ENCODE measurements at regions not wholly inside any gene's neighbourhood (a gene's known extent, or its start where the extent isn't known, plus 50 kb on each side); places are given as distances from the start of the nearest gene placed in this dataset.

GRCh38 chr4:166363198-166363597 is 490.2 kb downstream of the TLL1 start:
- DNase-seq (ENCODE audit: low spot score), result no peak

GRCh38 chr4:166366012-166366411 is 493.0 kb downstream of the TLL1 start:
- no peak for DNase-seq (ENCODE audit: low spot score)

DNA sequence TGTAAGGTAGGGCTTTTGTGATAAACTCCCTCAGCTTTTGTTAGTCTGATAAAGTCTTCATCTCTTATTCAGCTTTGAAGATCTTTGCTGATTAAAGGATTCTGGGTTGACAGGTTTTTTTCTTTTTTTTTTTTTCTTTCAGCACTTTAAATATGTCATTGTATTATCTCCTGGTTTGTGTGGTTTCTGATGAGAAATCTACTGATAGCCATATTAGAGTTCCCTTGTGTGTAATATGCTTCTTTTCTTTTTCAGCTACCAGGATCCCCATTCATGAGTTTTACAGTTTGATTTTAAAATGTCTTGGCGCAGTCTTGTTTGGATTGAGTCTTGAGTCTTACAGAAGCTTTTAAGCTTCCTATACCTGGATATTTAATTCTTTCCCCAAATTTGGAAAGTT is 504.5 kb downstream of the TLL1 start:
- no peak for DNase-seq (ENCODE audit: low spot score)

DNA sequence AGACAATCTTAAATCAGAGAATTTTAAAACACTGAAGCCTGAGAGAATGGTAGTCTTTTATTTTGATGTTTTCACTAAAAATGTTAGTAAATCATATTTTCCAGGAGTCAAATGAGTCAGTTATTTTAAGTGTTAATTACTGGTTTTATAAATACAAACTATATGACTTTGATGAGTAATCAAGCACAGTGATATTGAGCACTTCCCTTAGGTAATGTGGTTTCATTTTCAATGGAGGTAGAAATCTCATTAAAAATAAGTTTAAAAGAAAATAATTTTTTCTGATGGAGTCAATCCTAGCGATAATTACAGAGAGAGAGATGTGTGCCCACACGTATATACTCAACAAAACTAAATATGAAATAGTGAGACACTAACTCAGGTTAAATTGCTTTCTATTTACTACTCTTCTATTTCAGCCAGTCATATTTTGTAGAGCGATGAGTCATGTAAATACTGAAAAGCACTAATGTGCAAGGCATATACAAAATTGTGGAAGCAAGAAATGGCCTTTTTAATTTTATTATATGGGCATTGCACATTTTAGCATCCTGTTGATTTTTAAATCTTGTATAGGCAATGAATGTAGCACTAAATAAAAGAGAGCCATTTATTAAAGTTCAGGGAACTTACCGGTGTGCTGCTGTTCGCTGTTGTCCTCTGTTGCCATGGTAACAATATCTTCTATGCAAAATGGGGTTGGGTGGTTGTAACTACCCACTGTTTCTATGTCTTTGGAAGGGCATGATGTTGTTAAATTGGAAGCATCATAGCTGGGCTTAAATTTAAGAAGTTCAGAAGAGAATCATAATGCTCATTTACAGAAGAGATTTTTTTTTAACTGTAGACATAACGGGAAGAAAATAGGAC is 513.7 kb downstream of the TLL1 start:
- DNase-seq (ENCODE audit: low spot score), result no peak

DNA sequence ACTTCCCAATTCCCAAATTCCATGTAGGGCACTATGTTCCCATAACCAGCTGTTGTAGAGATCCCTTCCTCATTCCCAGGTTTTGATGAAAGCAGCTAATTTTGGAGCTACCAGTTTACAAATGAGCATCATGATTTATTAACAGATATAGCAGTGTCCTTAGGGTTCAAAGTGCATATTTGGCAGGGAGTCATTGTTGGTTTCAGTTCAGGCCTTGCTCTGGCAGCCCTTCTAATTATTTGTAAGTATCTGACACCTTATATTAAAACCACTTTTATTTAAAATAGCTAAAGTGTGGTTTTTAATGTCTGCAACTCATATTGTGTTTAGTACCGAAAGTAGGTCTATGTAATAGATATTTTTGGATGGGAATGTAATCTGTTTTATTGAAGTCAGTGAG is 518.5 kb downstream of the TLL1 start:
- no peak for DNase-seq (ENCODE audit: low spot score)

DNA sequence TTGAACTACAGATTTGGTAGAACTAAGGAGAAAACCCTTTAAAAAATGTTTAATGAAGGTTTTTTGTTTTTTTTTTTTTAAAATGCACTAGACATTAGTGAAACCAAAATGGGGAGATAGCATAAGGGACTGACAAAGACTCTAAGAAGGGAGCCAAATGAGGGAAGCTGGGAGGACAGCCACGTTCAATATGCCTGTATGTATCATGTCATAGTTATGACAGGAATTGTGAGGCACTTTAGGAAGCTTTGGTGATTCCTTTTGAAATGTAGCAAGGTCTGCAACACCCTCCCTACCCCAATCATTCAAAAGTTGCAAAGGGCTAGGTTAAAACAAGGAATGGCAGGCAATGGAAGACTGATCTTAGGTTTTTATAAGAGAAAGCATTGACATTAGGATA is 526.0 kb downstream of the TLL1 start:
- DNase-seq (ENCODE audit: low spot score), result no peak

DNA sequence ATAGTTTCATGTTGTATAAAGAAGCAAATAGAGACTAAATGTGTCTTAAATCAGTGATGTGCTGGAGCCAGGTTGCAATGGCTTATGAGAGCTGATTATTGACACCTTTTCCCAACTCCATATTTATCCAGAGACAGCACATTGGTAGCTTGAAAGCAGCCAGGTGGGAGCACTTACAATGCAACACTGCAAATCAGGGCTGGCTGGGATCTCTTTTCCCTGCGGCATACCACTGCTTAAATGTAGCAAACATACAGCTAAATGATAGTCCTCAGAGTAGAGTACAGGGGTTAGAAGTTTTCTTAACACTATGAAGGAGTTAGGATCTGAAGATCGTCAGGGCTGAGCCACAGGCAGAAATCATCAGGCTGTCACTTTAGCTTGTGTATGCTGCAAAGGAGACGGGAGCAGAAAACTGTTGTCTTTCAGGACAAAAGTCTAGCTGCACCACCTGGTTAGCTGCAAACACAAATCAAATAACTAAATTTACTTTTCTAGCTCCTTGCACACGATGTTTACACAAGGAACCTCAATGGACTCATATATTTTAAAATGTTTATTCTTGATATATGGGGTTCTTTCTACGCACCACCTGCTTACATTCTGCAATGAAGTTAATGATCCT is 527.3 kb downstream of the TLL1 start:
- DNase-seq (ENCODE audit: low spot score), result no peak

DNA sequence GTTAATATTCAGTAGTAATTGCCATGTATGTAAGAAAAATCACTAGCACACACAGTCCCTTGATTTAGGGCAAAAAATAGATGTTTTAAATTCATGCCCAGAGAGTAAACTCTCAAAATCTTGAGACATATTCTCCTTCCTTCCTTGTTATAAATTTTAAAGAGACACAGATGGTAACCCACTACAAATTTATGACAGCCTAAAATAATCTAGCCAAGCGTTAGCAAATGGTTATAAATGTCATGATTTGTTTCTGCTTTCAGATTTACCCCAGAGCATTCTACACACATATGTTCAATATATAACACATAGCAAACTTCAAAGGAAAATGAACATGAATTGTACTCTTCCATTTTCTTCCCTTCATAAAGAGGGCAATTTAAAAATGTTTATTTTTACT is 540.3 kb downstream of the TLL1 start:
- DNase-seq (ENCODE audit: low spot score), result no peak

DNA sequence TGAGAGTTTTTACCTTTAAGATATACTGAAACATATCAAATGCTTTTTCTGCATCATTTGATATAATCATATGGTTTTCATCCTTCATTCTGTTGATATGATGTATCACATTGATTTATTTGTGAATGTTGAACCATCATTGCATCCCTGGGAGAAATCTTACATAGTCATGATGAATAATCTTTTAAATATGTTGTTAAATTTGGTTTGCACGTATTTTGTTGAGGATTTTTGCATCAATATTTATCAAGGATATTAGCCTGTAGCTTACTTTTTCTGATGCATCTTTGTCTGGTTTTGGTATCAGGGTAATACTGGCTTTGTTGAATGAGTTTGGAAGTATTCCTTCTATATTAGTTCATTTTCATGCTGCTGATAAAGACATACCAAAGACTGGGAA is 541.4 kb downstream of the TLL1 start:
- DNase-seq (ENCODE audit: low spot score), result no peak

DNA sequence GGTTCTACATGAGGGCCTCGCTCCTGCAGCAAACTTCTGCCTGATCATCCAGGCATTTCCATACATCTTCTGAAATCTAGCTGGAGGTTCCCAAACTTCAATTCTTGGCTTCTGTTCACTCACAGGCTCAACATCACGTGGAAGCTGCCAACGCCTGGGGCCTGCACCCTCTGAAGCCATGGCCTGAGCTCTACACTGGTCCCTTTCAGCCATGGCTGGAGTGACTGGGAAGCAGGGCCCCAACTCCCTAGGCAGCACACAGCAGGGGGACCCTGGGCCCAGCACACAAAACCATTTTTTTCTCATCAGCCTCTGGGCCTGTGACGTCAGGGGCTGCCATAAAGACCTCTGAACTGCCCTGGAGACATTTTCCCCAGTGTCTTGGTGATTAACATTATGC is 542.7 kb downstream of the TLL1 start:
- DNase-seq (ENCODE audit: low spot score), result no peak

DNA sequence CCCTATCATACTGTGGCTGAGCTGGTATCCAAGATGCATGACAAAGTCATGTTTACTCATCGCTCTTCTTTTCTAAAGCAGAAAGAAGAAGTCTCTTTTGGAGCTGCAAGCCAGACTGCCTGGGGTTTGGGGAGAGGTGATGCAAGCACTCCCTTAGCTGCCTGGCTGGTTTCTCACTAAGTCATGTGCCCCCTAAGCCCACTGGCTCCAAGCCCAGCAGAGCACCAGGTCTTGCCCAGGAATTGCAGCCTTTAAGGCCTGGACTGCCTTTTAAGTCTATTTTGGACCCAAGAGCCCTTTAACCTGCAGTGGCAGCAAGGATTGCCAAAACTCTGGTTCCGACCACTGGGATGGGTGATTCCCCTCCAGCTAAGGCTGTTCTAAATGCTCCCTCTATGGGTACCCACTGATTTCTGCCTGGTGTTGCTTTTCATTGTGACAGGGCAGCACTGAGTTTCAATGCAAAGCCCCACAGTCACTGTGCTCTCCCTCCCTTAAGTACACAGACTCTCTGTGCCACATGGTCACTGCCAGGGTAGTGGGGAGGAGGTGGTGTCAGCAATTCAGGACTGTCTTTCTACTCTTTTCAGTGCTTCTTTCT is 548.6 kb downstream of the TLL1 start:
- DNase-seq (ENCODE audit: low spot score), result no peak

DNA sequence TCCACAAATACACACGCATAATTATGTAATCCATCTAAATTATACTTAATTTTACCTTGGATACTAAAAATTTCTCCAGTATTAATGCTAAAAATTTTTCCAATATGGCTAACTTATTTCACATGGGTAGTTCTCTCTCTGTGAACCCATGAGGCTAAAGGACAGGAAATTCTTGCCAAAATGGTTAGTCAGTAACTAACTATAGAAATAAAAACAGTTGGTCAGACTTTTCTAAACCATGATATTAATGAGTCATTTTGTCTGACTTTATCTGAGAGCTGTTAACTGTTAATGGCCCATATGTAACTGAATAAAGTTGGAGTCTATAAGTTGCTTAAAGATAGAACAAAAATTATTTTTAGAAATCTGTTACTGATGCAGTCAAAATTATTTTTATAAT is 549.4 kb downstream of the TLL1 start:
- peak; percentile 3 for DNase-seq (ENCODE audit: low spot score)

DNA sequence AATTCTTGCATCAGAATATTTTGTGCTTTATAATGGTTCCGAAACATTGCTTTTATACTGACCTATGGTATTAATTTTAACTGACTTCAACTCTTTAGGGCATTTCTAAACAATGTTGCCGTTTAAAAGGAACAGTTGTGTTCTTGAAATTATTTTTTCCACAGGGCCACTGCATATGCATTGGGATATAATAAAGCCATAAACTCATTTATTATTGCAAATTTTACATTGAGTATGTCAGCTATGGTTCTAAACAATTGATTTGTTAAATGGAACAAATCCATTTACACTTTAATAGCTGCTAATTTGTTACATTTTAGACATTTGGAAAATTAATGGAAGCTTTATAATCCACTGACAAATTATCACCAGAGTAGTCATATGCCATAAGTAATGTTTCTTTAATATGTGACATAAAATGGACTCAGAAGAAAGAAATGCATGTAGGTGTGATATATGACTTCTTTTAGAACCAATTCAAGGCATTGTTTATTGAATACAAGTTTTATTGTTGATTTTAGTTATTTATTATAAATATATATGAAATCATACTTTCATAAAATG is 553.3 kb downstream of the TLL1 start:
- DNase-seq (ENCODE audit: low spot score), result no peak

DNA sequence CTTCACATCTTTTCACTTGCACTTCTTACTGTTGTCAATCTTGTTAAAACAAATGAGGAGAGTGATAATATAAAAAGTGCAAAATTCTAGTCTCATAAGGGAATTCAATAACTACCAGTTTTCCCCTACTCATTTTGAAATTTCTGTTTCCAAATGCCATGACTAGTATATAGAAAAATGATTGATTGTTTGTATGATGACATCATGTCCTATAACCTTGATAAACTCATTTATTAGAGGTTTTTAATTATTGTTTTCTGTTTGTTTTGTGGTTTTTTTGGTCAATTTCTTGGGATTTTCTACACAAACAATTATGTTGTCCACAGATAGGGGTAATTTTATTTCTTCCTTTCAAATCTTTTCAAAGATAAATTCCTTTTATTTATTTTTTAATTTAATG is 559.1 kb downstream of the TLL1 start:
- DNase-seq (ENCODE audit: low spot score), result no peak

- no peak for DNase-seq (ENCODE audit: low spot score)
These were observed 559.8 kb downstream of the TLL1 start for GRCh38 chr4:166432842-166433241.

DNA sequence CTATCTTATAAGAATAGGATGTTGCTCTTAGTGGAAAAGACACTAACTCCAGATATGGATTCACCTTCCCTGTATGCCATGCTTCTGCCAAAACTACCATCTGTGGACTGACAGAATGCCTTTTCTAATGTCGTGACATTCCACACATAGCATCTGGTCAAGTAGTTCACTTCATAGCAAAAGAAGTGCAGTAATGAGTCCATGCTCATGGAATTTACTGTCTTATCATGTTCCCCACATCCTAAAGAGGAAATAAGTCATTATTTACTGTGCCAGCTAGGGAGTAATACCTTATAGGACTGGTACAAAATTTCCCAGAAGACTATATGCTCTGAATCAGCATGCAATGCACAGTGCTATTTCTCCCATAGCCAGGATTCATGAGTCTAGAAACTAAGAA is 562.4 kb downstream of the TLL1 start:
- DNase-seq (ENCODE audit: low spot score), result no peak

GRCh38 chr4:166458756-166459155 is 585.7 kb downstream of the TLL1 start:
- peak; percentile 33 for DNase-seq (ENCODE audit: low spot score)

- no peak for DNase-seq (ENCODE audit: low spot score)
These were observed 586.6 kb downstream of the TLL1 start for GRCh38 chr4:166459621-166460020.

- peak; percentile 11 for DNase-seq (ENCODE audit: low spot score)
These were observed 587.9 kb downstream of the TLL1 start for GRCh38 chr4:166460769-166461550.

- no peak for DNase-seq (ENCODE audit: low spot score)
These were observed 608.0 kb downstream of the TLL1 start for GRCh38 chr4:166481055-166481454.

DNA sequence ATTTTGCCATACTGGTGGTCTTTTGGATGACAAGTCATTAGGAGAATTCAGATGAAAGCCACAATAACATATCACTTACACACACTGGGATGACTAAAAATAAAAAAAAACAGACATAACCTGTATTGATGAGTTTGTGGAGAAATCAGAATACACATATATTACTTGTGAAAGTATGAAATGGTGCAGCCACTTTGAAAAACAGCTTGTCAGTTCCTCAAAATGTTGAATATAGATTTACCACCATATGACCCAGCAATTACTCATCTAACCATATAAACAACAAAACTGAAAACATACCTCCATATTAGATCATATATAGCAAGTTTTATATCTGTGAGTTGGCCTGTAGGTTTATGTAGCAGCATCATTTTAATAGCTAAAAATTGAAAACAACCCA is 608.7 kb downstream of the TLL1 start:
- no peak for DNase-seq (ENCODE audit: low spot score)

GRCh38 chr4:166482758-166483157 is 609.7 kb downstream of the TLL1 start:
- no peak for DNase-seq (ENCODE audit: low spot score)
